T47D (cell line): ENCODE measurements at regions not wholly inside any gene's neighbourhood (a gene's known extent, or its start where the extent isn't known, plus 50 kb on each side); places are given as distances from the start of the nearest gene placed in this dataset.
"Not testable (repeated sequence)": the region's sequence is repeated elsewhere in the genome, so short reads cannot be mapped to it uniquely, and the experiment has no call there.

ENCODE experiments used
- DNase-seq, 2 experiments: peaks; one replicate each; pipeline versions ENCODE4 v3.0.0 to v3.0.0-alpha.2; 2011 to 2012; ENCODE audit warnings: low read depth in 1 of 2, low spot score in 1 of 2
- JUND ChIP-seq: IDR thresholded peaks from 2 replicates; pipeline ENCODE4 v1.6.1; 2012; ENCODE audit warnings: low read depth
- in situ Hi-C: cut with HindIII; loops from 2 replicates; pipeline ENCODE4 v1.10.0; 2016; ENCODE audit warnings: low sequenced_read_pairs, low pct_unique_long_range_greater_than_20kb

DNA sequence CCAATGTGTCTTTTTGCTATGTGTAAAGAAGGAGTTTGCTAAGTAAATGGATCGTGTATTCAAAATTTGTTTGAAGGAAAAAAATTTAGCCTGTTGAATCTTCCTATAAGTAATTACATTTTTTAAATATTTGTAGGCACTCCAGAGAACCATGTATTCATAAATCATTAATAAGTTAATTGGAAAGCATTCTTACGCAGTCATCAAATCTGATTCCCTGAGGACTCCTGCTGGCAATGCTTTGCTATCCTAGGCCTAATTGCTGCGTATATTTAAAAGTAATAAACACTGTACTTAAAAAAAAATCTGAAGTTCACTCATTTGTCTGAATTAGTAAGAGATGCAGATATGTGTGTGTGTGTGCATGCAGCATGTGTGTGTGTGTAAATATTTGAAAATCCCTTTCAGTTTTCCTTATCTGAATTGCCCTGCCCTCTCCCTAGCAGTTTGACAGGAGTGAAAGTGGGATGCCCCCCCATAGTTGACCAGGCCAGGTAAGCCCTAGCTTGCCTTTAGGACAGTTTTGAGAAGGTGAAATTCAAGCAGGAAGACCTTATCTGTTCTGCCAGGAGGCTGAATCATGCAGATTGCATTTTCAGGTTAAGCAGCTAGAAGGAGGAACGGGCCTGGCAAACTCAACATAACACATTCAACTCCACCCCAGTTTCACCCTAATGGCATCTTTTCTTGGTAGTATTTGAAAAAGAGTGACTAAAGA, 81.2 kb upstream of the DNAH5 start:
- in situ Hi-C loops, result no loop called here
- DNase-seq, result no peak
- no peak for TF ChIP-seq JUND

DNA sequence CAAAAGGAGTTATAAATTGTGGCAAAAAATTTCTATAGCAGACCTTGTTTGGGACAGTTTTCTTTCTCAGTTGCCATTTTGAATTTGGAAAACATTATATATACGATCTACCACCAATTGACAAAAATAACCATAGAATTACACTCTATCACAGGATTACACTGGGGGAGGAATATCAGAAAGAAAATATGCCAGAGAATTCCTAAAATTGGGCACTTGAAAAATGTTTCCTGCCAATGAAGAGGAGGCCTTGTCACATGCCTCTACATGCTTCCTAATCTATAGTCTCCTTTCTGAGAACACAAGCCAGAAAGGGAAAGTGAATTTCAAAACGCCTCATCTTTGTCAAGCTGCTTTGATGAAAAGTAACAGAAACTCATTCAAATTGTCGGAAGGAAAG, 78.5 kb upstream of the DNAH5 start:
- no peak for TF ChIP-seq JUND
- in situ Hi-C loops, result no loop called here
- DNase-seq, result no peak

DNA sequence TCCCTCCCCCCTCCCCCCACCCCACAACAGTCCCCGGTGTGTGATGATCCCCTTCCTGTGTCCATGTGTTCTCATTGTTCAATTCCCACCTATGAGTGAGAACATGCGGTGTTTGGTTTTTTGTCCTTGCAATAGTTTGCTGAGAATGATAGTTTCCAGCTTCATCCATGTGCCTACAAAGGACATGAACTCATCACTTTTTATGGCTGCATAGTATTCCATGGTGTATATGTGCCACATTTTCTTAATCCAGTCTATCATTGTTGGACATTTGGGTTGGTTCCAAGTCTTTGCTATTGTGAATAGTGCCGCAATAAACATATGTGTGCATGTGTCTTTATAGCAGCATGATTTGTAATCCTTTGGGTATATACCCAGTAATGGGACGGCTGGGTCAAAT, 76.5 kb upstream of the DNAH5 start:
- DNase-seq, in situ Hi-C loops: not testable (repeated sequence)

DNA sequence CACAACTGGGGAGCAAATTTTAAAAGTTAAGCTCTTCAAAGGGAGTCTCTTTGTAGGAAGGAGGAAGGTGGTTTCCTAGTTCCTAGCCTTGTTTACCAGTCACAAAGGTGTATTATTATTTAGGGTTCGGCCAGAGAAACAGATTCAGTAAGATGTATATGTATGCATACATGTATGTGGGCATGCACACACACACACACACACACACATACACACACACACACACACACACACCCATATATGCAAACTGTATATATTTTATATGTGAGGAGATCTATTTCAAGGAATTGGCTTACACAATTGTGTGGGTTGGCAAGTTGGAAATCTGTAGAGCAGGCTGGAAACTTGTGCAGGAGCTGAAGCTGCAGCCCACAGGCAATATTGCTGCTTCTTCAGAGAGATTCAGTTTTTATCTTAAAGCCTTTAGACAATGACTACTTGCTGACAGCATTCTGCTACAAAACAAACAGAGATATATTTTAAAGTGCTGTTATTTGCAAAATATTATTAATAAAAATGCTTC, 75.3 kb upstream of the DNAH5 start:
- no peak for TF ChIP-seq JUND
- no peak for DNase-seq
- in situ Hi-C loops, result no loop called here

DNA sequence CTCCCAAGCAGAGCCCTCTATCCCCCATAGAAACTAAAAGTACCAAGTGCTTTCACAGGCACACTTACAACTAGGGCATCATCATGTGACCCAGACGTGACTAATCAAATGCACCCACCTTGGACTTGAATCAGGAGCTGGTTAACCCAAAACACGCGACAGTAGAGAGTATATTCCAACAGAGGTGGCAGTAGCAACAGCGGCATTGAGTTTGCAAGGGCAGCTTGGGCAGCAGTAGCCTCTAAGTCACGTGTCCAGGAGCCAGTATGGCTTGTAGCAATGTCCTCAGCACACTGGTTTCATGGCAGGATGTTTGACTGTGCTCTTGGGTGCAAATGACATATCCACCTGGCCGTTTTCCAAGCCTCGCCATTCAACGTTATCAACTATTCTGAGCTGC, 73.4 kb upstream of the DNAH5 start:
- no peak for TF ChIP-seq JUND
- in situ Hi-C loops, result no loop called here
- DNase-seq, result no peak

DNA sequence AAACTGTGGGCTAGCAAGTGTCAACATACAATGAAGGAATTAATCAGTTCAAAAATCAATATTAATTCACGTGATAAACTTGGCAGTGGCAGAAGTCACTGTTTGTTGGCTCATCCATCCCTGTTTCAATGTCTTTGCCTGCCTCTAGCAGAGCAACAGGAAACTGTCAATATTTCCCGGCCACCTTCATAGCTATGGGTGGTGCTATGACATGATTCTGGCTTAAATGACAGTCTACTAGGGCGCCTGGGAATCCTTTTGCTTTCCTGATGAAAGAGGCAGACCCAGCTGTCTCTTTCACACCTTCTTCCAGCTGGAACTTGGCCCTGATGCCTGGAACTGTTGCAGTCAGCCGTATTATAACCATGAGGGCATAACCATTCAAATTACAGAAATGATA, 72.1 kb upstream of the DNAH5 start:
- TF ChIP-seq JUND, result no peak
- no peak for DNase-seq
- in situ Hi-C loops, result no loop called here

DNA sequence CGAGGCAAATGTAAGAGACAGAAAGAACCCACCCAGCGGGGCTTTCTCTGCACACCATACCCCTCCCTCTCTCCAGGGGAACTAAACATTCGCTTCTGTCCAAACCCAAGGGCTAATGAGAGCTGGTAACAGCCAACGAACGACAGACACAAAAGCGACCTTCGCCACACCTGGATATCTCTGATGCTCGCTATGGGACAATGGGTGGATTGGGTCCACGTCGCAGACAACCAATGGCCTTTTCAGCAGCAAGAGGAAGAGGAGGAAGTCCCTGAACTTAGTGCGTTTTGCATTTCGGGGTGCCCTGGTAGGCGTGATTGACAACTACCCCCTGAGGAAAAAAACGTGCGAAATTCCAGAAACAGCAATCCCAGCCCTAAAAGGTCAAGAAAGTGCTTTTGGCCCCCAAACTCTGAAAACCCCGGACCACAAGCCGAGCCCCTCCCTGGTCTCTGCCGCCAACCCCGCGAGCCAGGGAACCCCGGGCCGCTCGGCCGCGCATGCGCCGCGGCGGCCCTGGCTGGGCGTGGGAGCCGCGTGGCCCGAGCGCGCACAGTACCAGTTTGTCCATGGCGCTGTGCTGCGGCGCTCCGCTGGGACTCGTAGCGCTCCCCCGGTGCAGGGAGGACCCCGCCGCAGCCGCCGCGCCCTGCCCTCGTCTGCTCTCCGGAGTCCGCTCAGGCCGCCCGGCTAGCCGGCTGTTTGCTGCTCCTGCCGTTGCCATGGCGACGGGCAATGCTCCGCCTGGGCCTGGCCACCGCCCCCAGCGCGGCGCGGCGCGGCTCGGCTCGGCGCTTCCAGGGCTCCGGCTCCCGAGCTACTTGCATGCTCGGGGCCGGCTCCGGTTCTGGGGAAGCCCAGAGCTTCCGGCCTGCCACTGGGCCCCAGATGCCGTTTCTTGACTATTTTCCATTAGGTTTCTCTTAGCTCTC, 66.9 kb upstream of the DNAH5 start:
- TF ChIP-seq JUND, result no peak
- in situ Hi-C loops, result no loop called here
- DNase-seq, result peak; percentile 45 to 88

GRCh38 chr5:14009575-14009974, 65.1 kb upstream of the DNAH5 start:
- DNase-seq, result peak in 1 of 2 experiments; percentile 53
- TF ChIP-seq JUND, result no peak
- in situ Hi-C loops, result no loop called here

- in situ Hi-C loops, result no loop called here
- DNase-seq, result peak; percentile 18 to 95
Observed at GRCh38 chr5:14008819-14009311, 64.4 kb upstream of the DNAH5 start.

GRCh38 chr5:14006823-14007520, 62.5 kb upstream of the DNAH5 start:
- TF ChIP-seq JUND, result no peak
- DNase-seq, result no peak
- in situ Hi-C loops, result no loop called here

More at GRCh38 chr5:14008819-14009311, 64.4 kb upstream of the DNAH5 start:
- no peak for TF ChIP-seq JUND

GRCh38 chr5:14004598-14005394, 60.3 kb upstream of the DNAH5 start:
- in situ Hi-C loops, result no loop called here
- DNase-seq, result no peak
- TF ChIP-seq JUND, result no peak

DNA sequence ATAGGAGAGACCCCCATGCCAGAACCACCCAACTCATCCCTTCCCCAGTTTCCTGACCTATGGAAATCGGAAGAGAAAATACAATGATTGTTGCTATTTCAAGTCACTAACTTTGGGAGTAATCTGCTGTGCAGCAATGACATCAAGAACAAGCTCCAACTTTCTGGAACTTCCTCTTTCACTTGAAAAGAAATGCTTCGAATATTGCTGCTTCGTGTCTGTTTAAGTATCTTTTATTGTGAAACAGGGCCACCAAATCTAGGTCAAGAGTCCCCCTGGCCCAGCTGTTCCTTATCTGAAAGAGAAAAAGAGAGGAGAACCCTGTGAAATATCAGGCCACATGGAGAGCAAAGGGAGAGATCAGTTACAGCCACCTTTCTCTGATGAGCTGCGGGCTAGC, 59.4 kb upstream of the DNAH5 start:
- TF ChIP-seq JUND, result no peak
- no peak for DNase-seq
- in situ Hi-C loops, result no loop called here
